HG03457 (cell line): ENCODE measurements at regions not wholly inside any gene's neighbourhood (a gene's known extent, or its start where the extent isn't known, plus 50 kb on each side); places are given as distances from the start of the nearest gene placed in this dataset.

ENCODE experiments used
- ATAC-seq: cut with Tn5 transposase; IDR thresholded peaks from one replicate; pipeline ENCODE4 v1.9.1; 2021; ENCODE audit warnings: moderate number of reproducible peaks; ENCODE audit not compliant: unreplicated experiment

- no peak for ATAC-seq
Measured at GRCh38 chr2:12510070-12510469, 206.7 kb upstream of the TRIB2 start.

GRCh38 chr2:12513339-12513738 lies 203.4 kb upstream of the TRIB2 start:
- ATAC-seq = no peak

DNA sequence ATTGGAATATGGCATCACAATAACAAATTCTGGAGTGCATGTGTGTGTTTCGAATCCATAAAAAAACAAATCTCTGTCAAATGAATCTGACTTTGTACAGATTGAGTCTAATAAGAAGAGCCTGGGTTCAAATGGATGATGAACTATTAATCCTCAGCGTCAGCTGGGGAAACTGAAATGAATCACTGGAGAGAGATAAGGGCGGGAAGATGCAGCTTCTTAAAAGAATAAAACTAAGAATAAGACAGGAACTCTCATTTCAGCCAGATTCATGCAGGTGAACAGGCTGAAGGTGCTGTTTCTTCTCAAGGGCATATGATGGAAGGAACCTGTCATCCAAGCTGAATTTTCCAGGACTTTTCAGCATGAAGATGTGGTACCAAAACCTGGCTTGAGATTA lies 202.6 kb upstream of the TRIB2 start:
- ATAC-seq = no peak

GRCh38 chr2:12514631-12515437 lies 201.9 kb upstream of the TRIB2 start:
- ATAC-seq = no peak

- ATAC-seq = no peak
Measured at GRCh38 chr2:12515871-12516270, 200.9 kb upstream of the TRIB2 start.

GRCh38 chr2:12533337-12534005 lies 183.3 kb upstream of the TRIB2 start:
- no peak for ATAC-seq

DNA sequence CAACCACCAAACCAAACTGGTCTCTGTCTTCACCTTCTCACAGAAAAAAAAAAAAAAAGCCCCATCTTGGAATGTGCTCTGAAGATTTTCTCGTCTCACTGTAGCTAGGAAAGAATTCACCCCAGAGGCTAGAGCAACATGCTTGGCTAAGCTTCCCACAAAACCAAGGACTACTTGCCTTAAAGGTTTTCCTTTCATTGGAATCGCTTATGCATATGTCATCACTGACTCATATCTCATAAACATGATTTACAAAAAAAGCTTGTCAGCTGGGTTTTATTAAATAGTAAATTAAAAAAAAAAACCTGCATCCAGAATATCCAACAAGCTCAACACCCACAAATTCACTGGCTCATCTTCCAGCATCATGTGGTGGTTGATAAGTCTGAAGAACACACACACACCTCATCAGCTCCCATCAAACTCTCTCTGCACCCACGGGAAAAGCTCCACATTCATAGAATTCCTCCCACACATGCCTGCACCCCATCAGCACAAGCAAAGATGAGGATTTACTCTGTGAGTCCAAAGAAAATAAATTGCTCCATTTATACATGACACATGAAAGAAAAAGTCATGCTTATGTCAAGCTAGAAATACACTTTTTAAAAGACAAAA lies 182.0 kb upstream of the TRIB2 start:
- ATAC-seq = no peak

- ATAC-seq = no peak
Measured at GRCh38 chr2:12536976-12537375, 179.8 kb upstream of the TRIB2 start.

DNA sequence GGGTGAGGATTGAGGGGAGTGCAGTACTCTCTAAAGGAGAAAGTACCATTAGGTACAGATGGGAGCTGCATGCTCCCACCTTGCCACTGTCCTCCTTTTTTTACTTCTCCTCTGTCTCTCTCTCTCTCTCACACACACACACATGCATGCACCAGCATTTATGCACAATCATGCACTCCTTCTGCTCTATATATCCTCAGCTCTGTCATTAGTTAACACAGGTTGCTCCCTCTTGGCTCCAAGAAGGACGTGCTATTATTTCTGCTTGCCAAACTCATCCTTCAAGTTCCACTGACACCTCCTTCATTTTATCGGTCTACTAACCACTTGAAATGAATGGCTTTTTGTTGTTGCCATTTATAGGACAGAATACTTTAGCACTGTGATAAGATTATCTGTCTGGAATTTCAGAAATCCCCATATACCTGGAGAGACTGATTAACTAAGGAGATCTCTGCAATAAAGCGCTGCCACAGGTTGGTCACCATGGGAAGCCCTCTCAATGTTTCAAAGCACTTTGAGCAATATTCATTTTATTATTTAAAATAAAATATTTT lies 178.5 kb upstream of the TRIB2 start:
- ATAC-seq = no peak

DNA sequence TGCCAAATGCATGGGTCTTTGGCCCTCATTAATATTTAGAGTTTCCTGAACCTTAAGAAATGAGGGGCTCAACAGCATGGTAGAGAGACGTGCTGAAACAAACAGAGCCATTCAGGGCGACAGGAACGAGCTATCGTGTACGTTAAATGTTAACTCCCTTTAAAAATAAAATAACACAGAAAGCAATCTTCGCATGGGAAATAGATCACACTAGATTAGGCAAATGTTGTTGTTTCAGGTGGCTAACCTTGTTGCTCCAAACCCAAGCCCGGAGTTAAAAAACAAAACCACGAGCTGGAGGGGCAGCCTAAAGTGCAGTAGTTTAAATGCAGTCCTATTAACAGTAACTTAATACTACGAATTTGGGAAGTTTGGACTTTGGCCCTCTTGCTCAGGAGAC lies 177.4 kb upstream of the TRIB2 start:
- ATAC-seq = no peak

GRCh38 chr2:12539776-12540562 lies 176.8 kb upstream of the TRIB2 start:
- ATAC-seq = no peak

GRCh38 chr2:12543076-12543977 lies 173.4 kb upstream of the TRIB2 start:
- no peak for ATAC-seq

DNA sequence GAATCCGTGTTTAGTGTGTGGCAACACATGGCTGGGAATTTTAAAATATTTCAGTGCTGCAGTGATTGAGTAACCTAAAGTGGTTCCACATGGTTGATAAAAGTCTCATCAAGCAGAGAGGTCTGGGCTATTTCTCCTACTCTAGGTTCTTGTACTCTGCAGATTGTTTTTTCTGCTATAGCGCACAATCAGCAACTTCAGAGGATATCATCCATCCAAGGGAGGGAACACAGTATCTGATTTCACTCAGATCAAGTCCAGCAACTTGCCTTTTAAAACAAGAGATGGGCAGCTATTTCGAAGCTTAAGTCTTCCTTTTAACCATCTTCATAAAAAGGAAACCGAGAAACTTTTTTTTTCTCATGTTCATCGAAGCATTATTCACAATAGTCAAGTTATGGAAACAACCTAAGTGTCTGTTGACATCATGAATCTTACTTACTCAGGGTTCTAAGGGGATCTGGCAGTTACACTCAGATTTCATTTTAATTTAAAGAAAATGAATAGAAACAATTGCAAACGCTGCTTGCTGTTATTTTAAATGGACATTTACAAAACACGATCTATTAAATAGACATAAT lies 172.7 kb upstream of the TRIB2 start:
- no peak for ATAC-seq

GRCh38 chr2:12547566-12548170 lies 169.1 kb upstream of the TRIB2 start:
- ATAC-seq = no peak

DNA sequence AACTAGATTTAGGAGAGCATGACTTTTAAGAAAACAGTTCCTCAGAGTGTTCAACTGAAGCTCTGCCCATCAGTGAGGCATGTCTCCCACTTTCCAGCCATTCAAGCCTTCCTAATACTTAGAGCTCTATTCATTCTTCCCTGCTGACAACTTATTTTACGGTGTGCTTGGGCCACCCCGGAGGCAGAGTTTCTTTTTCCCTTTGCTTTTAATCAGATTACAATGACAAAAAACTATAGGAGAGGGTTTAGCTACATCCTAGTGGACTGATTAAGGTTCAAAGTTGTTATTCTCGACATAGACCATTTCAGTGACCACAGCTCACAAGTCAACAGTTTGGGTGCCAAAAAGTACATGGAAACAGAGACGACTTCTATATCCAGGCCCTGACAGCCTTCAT lies 167.8 kb upstream of the TRIB2 start:
- no peak for ATAC-seq

- no peak for ATAC-seq
Measured at GRCh38 chr2:12549641-12550040, 167.1 kb upstream of the TRIB2 start.

DNA sequence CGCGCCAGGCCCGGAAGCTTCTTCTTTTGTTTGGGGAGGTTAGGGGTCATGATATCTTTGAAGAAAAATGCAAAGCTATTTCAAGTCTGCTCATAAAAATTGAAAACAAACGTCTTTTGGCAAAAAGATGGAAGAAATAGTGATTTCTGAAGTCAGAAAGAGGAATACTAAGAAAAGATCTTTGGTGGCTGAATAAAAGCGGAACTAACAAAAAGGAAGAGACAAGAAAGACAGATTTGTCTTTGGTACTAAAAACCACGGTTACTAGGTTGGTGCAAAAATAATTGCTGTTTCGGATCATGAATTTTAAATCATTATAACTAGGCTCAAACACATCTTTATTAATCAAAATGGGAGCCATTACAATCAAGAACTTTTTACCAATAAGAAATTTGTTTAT lies 164.6 kb upstream of the TRIB2 start:
- no peak for ATAC-seq

DNA sequence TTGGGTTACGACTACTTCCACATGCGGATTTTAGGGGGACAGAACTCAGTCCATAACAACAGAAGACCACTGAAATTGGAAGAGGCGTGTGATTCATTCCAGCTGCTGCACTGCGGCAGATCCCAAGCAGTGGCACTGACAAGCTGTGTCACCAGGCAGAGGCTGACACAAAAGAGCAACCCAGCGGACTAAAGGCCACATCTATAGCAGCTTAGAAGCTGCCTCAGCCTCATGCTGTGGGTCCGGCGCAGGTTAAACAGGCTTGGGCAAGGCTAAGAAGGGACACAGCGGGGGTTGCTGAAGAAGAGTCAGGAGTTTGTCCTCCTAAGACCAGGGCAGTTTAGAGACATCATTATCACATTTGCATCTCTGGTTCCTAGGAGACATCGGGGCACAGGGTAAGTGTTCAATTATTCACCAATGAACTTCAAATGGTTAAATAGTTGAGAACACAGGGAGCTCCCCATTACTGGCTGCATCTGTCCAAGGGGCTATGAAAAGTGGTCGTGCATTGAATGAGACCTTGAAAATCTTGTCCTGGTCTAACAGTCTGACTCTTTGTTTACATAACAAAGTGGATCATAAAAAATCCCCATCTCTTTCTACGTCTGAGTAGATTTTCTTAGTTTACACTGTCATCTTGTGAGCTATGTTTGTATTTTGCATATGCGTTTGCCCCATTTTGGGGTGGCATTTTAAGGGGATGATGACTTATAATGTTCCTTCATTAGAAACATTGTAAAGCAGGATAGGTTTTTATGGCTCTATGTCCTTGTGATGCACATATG lies 162.3 kb upstream of the TRIB2 start:
- no peak for ATAC-seq
